GM13976 (cell line): ENCODE measurements at regions not wholly inside any gene's neighbourhood (a gene's known extent, or its start where the extent isn't known, plus 50 kb on each side); places are given as distances from the start of the nearest gene placed in this dataset.
"Not testable (repeated sequence)": the region's sequence is repeated elsewhere in the genome, so short reads cannot be mapped to it uniquely, and the experiment has no call there.

Experiments used
- DNase-seq: peaks from one replicate; pipeline ENCODE4 v3.0.0; 2012; ENCODE audit warnings: low spot score
- CTCF ChIP-seq: IDR thresholded peaks from 2 replicates; pipeline ENCODE4 v1.5.1; 2012; ENCODE audit warnings: borderline replicate concordance, mild to moderate bottlenecking; ENCODE audit not compliant: insufficient read depth; ENCODE audit errors: extremely low read depth, missing control alignments, control extremely low read depth
- in situ Hi-C: fragments of 300-500 bp; cut with MboI; formaldehyde crosslinking; loops from one replicate; pipeline ENCODE4 v1.12.0; 2022; ENCODE audit warnings: low sequenced_read_pairs, mixed read lengths, inconsistent platforms; ENCODE audit not compliant: unreplicated experiment

- no peak for DNase-seq
- no peak for TF ChIP-seq CTCF
- in situ Hi-C loops = no loop called here
Observed at GRCh38 chr10:4609251-4609650, 216.8 kb upstream of the AKR1E2 start.

- in situ Hi-C loops = no loop called here
- DNase-seq = no peak
- no peak for TF ChIP-seq CTCF
Observed at GRCh38 chr10:4607681-4608080, 218.3 kb upstream of the AKR1E2 start.

GRCh38 chr10:4606856-4607636 lies 219.0 kb upstream of the AKR1E2 start:
- in situ Hi-C loops = no loop called here
- TF ChIP-seq CTCF = no peak

GRCh38 chr10:4602764-4603491 lies 223.1 kb upstream of the AKR1E2 start:
- in situ Hi-C loops = no loop called here
- DNase-seq = no peak
- no peak for TF ChIP-seq CTCF

More at GRCh38 chr10:4606856-4607636, 219.0 kb upstream of the AKR1E2 start:
- no peak for DNase-seq

GRCh38 chr10:4599471-4599870 lies 226.5 kb upstream of the AKR1E2 start:
- no peak for TF ChIP-seq CTCF
- in situ Hi-C loops = no loop called here
- no peak for DNase-seq

GRCh38 chr10:4597898-4598297 lies 228.1 kb upstream of the AKR1E2 start:
- in situ Hi-C loops, DNase-seq: not testable (repeated sequence)

- no peak for DNase-seq
- in situ Hi-C loops = no loop called here
- TF ChIP-seq CTCF = no peak
Observed at GRCh38 chr10:4596951-4597350, 229.1 kb upstream of the AKR1E2 start.
